ENCODE measurements at regions not wholly inside any gene's neighbourhood (a gene's known extent, or its start where the extent isn't known, plus 50 kb on each side); places are given as distances from the start of the nearest gene placed in this dataset.

DNA sequence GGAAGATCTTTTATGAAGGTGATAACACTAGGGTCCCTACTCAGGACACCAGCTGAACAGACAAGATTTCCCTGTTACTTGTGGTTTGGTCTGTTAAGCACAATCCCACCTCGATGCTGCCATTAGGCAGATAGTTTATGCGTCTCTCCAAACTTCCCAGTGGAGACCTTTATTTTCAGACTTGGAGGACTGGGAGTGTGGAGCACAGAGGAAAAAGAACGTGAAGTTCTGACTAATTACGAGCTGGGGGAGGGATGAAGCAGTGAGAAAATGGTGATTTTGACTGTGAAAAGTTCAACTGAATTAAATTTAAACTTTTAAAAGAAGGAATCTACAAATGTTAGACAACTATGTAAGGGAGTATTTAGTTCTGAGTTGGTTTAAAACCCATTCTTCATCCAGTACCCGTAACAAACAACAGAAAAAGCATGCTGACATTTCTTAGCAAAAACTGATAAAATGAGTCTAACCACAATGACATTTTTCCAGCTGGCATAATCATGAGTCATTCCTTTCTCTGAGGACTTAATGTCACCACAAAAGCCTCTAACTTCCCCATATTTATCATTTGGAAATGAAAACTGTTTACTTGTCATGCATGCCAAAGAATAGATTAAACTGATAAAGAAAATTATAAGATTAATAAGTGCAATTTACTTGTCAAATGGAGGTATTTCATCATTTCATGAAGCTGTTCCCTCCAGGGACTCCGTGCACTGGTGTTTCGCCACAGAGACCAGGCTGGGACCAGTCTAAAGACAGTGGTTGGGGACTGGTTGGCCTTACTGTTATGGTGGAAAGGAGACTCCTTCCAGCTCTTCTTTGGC is 113.3 kb upstream of the SSTR4 start:
- Mint-ChIP-seq H3K9me3 (ENCODE audit: unreplicated experiment) (peaks cover 2% of the 10 kb centered on the region), H3K27ac (ENCODE audit: unreplicated experiment) (no peak overlapping the region), H3K4me3 (ENCODE audit: unreplicated experiment) (no peak overlapping the region), H3K36me3 (ENCODE audit: unreplicated experiment) (no peaks in the 10 kb centered on the region), H3K27me3 (ENCODE audit: unreplicated experiment) (peaks cover 2% of the 10 kb centered on the region), H3K4me1 (ENCODE audit: low read depth, unreplicated experiment) (no peaks in the 10 kb centered on the region)
- TF ChIP-seq, protein P1, sequence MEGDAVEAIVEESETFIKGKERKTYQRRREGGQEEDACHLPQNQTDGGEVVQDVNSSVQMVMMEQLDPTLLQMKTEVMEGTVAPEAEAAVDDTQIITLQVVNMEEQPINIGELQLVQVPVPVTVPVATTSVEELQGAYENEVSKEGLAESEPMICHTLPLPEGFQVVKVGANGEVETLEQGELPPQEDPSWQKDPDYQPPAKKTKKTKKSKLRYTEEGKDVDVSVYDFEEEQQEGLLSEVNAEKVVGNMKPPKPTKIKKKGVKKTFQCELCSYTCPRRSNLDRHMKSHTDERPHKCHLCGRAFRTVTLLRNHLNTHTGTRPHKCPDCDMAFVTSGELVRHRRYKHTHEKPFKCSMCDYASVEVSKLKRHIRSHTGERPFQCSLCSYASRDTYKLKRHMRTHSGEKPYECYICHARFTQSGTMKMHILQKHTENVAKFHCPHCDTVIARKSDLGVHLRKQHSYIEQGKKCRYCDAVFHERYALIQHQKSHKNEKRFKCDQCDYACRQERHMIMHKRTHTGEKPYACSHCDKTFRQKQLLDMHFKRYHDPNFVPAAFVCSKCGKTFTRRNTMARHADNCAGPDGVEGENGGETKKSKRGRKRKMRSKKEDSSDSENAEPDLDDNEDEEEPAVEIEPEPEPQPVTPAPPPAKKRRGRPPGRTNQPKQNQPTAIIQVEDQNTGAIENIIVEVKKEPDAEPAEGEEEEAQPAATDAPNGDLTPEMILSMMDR (IDR thresholded peaks at IDR 0.05; ENCODE audit: partially characterized antibody, unreplicated experiment), result no peak
- DNase-seq, result no peak

DNA sequence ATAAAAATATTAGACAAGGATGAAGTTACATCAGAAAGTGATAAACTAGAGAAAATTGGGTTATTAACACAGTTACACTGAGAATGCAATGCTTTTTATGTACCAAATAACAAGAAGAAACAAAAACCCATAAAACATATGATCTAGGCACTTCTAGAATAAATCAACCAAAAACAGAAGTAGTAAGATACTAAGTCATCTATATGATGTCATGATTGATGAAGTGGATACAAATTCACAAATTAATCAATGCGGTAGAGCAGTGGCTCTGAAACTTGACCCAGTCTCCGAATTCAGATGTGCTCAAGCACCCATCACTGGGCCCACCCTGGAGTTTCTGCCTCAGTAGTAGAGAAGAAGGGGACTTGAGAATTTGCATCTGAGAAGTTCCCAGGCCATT is 112.1 kb upstream of the SSTR4 start:
- Mint-ChIP-seq H3K4me3 (ENCODE audit: unreplicated experiment) (no peak overlapping the region), H3K36me3 (ENCODE audit: unreplicated experiment) (no peaks in the 10 kb centered on the region), H3K4me1 (ENCODE audit: low read depth, unreplicated experiment) (no peaks in the 10 kb centered on the region), H3K27ac (ENCODE audit: unreplicated experiment) (no peak overlapping the region), H3K9me3 (ENCODE audit: unreplicated experiment) (peaks cover 2% of the 10 kb centered on the region), H3K27me3 (ENCODE audit: unreplicated experiment) (peaks cover 2% of the 10 kb centered on the region)
- TF ChIP-seq, protein P1 (IDR thresholded peaks at IDR 0.05; ENCODE audit: partially characterized antibody, unreplicated experiment), result no peak
- no peak for DNase-seq

GRCh38 chr20:22924046-22924737 is 110.9 kb upstream of the SSTR4 start:
- no peaks in the 10 kb centered on the region for H3K4me1 Mint-ChIP-seq (ENCODE audit: low read depth, unreplicated experiment)
- no peak overlapping the region for H3K4me3 Mint-ChIP-seq (ENCODE audit: unreplicated experiment)
- no peaks in the 10 kb centered on the region for H3K36me3 Mint-ChIP-seq (ENCODE audit: unreplicated experiment)

DNA sequence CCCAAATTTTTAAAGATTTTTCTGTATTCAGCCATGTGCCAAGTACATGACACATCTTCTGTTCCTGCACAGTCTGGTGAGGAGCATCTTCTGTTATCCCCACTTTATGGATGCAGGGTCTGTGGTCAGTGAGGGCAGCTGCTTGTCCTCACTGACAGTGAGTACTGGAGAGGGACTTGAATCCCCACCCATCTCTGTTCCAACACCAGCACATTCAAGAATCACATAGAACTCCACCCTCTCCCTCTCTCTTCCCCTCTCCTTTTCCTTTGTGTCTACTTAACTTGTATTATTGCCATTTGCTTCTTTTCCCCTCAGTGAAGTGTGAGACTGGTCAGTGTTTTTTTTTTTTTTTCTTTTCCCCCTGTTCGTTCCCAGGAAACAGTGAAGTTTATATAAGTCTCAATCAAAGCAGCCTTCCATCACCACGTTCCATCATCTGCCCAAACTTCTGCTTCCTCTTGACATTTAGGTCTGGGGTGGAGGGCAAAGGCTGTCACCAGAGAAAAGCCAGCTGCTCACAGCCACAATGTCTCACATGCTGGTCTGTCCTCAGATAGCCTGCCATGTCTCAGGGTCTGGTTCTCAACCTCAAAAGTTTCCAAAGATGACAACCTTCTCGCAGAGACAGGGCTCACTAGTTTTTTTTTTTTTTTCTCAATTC is 110.0 kb upstream of the SSTR4 start:
- no peak overlapping the region for H3K27ac Mint-ChIP-seq (ENCODE audit: unreplicated experiment)
- no peaks in the 10 kb centered on the region for H3K36me3 Mint-ChIP-seq (ENCODE audit: unreplicated experiment)
- no peaks in the 10 kb centered on the region for H3K4me1 Mint-ChIP-seq (ENCODE audit: low read depth, unreplicated experiment)

More at GRCh38 chr20:22924046-22924737, 110.9 kb upstream of the SSTR4 start:
- H3K9me3 Mint-ChIP-seq (ENCODE audit: unreplicated experiment), result peaks cover 2% of the 10 kb centered on the region
- TF ChIP-seq, protein P1 (IDR thresholded peaks at IDR 0.05; ENCODE audit: partially characterized antibody, unreplicated experiment), result no peak
- no peak for DNase-seq
- H3K27ac Mint-ChIP-seq (ENCODE audit: unreplicated experiment), result no peak overlapping the region
- H3K27me3 Mint-ChIP-seq (ENCODE audit: unreplicated experiment), result peaks cover 2% of the 10 kb centered on the region

More for the DNA sequence above, 110.0 kb upstream of the SSTR4 start:
- peaks cover 1% of the 10 kb centered on the region for H3K27me3 Mint-ChIP-seq (ENCODE audit: unreplicated experiment)
- H3K4me3 Mint-ChIP-seq (ENCODE audit: unreplicated experiment), result no peak overlapping the region
- no peak for DNase-seq
- H3K9me3 Mint-ChIP-seq (ENCODE audit: unreplicated experiment), result peaks cover 1% of the 10 kb centered on the region
- TF ChIP-seq, protein P1 (IDR thresholded peaks at IDR 0.05; ENCODE audit: partially characterized antibody, unreplicated experiment), result no peak

Measured in glutamatergic neuron (in vitro differentiated cells).